GM21515 (cell line): ENCODE measurements at regions not wholly inside any gene's neighbourhood (a gene's known extent, or its start where the extent isn't known, plus 50 kb on each side); places are given as distances from the start of the nearest gene placed in this dataset.

Experiments
- ATAC-seq: cut with Tn5 transposase; IDR thresholded peaks from one replicate; pipeline ENCODE4 v1.9.1; 2021; ENCODE audit not compliant: unreplicated experiment

DNA sequence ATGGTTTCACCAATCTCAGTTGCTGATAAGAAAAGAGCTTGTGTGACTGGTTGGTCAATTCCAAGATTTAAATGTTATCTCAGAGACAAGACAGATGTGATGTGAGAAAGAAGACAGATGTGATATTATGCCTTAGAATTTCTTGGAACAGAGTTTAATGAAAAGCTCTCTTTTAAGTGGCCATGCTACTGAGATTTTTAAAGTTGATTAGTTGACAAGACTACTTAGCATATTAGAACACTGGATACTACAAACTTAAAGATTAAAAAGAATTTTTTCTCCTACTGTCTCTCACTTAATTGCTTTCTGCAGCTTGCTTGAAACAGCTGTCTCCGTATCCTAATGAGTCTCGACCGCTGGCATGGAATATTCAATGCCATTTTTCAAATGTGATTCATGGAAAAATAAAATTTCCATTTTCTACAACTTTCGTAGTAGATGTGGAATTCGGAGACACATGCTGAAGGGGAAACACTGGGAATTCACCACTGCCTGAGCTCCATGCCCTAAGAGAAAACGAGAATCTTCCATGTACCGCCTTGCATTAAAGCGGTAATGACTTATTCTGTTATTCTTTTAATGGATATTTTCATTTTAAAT is 634.2 kb upstream of the SETBP1 start:
- ATAC-seq: no peak

DNA sequence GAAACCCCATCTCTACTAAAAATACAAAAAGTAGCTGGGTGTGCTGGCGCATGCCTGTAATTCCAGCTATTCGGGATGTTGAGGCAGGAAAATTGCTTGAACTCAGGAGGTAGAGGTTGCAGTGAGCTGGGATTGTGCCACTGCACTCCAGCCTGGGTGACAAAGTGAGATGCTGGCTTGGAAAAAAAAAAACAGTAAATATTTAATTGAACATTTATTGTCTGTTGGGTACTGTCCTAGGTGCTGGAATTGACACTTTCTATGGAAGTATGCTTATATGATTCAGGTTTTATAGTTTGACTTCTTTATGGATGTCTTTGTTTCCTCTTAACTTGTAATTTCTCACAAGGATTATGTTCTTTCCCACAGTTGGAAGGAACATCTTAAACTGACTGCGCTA is 633.1 kb upstream of the SETBP1 start:
- no peak for ATAC-seq

- ATAC-seq: no peak
Measured at GRCh38 chr18:44048435-44048834, 632.3 kb upstream of the SETBP1 start.

GRCh38 chr18:44048846-44049245 is 631.8 kb upstream of the SETBP1 start:
- ATAC-seq: no peak

GRCh38 chr18:44051026-44051425 is 629.7 kb upstream of the SETBP1 start:
- ATAC-seq: no peak

DNA sequence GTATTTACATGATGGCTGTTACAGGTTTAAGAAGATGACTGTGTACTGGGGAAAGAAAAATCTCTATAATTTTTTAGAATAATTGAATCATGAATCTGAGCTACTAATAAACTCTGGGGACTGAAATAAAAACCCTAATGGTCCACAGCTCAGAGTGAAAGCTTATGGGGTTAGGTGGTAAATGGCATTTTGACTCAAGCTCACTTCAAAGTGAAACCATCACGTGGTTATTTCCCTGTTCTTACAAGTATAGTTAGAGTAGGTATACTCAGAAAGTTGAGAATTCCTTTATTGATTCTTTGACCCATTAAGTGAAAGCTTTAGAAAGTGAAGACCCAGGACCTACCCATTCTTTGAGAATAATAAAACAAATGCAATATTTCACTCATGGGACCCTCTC is 626.2 kb upstream of the SETBP1 start:
- no peak for ATAC-seq

DNA sequence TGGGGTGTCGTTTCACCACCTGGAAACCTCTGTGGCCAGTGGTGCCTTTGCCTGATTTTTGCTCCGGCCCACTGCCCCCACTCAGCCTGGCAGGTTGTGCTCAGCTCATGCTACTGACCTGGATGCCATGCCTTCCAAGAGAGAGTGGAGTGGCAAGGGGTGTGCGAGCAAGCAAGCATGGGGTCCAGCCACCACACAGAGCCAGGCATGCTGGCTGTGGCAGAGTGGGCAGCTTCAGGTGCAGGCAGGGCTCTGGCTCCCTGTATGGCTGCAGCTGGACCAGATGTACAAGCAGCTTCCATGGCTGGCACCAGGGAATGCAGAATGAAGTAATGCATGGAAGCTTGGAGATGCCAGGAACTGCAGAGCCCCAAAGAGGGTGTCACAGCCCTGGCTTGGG is 620.5 kb upstream of the SETBP1 start:
- ATAC-seq: no peak

- no peak for ATAC-seq
Measured at GRCh38 chr18:44061438-44061837, 619.2 kb upstream of the SETBP1 start.

DNA sequence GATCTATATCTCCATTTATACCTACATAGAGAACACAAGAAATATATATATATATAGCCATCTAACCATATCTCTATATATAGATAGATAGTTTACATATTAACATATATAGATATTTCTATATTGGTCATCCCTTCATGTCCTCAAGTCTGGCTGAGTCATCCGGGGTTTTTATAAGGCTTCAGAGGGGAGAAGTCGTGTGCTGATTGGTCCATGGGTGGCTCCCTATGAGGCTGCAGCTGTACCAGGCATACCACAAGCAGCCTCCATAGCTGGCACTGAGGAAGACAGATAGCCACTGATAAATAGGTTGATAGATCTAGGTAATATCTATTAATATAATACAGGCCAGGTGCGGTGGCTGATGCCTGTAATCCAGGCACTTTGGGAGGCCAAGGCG is 618.3 kb upstream of the SETBP1 start:
- ATAC-seq: no peak

GRCh38 chr18:44065206-44065605 is 615.5 kb upstream of the SETBP1 start:
- ATAC-seq: no peak

- no peak for ATAC-seq
Measured at GRCh38 chr18:44066541-44066940, 614.1 kb upstream of the SETBP1 start.

GRCh38 chr18:44067186-44067585 is 613.5 kb upstream of the SETBP1 start:
- ATAC-seq: no peak

DNA sequence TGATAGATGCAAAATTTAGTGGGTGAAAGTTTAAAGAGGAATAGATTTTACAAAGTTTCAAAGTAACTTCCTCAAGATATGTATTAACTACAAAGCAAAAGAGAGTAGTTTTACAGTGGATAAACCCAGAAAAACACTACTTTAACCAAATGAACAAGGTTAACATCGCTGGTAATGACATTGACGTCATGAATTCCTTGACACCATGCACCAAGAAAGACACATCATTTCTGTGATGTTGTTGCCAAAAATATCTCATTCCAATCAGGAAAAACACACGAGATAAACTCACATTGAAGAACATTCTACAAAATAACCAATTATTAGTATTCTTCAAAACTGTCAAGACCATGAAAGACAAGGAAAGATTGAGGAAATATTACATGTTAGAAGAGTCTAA is 605.6 kb upstream of the SETBP1 start:
- ATAC-seq: no peak

DNA sequence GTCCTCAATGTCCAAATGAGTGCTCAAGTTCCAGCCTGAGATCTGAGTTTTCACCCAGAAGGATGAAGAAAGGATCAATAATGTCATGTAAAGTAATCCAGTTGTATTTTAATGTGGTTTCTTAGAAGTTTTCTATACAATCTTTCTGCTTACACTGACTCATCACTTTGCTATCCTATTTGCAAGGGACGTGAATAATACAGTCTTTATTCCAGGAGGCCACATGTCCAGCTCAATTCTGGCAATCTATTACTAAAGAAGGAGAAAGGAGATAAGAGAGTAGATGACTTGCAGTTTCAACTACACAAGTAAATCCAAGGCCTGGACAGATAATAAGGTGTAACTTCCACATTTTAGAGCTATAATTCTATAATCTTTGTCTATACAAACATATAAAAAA is 601.1 kb upstream of the SETBP1 start:
- ATAC-seq: no peak

DNA sequence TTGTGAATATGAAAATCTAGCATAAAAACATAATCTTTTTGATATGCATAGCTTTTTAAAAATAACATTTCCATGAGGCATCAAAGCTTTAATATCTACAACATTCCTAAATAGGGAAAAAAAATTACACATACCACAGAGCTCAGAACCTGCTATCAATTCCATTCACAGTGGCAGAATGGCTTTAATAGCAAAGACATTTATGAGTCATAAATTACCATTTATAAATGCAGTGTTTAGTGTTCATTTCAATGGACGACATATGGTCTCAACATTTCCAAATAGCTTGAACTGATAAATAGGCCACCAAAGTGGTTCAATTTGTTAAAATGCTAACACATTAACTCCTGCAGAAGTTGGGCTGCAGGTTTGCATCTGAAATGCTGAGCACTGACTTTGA is 600.6 kb upstream of the SETBP1 start:
- ATAC-seq: no peak

GRCh38 chr18:44089732-44090131 is 591.0 kb upstream of the SETBP1 start:
- no peak for ATAC-seq

DNA sequence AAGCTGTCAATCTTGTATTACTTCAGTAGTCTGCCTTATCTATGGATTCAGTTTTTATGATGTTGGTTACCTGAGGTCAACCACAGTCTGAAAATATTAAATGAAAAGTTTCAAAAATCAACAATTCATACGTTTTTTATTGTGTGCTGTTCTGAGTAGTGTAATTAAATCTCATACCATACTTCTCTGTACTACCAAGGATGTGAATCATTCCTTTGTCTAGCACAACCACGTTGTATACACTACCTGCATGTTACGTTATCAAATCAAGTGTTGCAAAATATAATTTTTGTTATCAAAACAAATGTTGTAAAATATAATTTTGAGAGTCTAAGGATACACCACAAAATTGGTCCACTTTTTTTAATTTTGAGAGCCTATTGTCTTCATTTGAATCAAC is 590.2 kb upstream of the SETBP1 start:
- ATAC-seq: no peak

GRCh38 chr18:44093253-44093652 is 587.4 kb upstream of the SETBP1 start:
- no peak for ATAC-seq

GRCh38 chr18:44096016-44096415 is 584.7 kb upstream of the SETBP1 start:
- no peak for ATAC-seq

GRCh38 chr18:44098551-44099098 is 582.1 kb upstream of the SETBP1 start:
- no peak for ATAC-seq

GRCh38 chr18:44107187-44107586 is 573.5 kb upstream of the SETBP1 start:
- ATAC-seq: no peak

DNA sequence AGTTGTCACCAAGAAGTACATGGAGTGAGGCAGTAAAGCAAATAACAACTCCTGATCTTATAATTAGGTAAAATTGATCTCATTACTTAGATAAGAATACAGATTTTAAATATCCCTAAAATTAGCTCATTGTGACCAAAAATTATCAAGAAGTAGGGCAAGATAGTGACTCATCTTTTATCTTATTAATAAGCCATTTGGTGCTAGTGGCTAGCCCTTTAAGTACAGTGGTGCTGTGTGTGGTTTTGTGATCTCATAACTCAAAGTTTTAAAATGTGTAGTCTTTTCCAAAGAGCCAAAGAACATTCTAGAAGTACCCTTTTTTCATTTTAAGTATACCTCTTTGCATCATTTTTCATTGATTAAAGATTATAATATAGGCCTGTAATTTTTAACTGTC is 569.4 kb upstream of the SETBP1 start:
- ATAC-seq: no peak

DNA sequence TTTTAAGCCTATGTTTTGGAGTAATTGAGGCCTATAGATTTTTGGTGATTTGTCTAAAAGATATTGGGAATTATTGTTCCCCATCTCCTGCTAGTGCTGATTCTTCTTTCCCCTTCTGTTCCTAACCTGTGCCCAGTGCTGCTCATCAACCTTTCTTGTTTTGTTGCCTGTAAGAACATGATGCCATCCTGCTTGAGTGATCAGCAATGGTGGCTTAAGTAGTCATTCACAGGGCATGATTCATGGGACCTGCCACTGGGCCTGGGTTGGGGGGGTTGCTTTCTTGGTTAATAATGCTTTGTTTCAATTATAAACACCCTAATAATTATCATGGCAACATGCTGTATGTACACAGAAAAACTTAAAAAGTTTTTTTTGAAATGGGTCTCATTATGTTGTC is 562.9 kb upstream of the SETBP1 start:
- ATAC-seq: no peak
